ENCODE measurements at regions not wholly inside any gene's neighbourhood (a gene's known extent, or its start where the extent isn't known, plus 50 kb on each side); places are given as distances from the start of the nearest gene placed in this dataset.

DNA sequence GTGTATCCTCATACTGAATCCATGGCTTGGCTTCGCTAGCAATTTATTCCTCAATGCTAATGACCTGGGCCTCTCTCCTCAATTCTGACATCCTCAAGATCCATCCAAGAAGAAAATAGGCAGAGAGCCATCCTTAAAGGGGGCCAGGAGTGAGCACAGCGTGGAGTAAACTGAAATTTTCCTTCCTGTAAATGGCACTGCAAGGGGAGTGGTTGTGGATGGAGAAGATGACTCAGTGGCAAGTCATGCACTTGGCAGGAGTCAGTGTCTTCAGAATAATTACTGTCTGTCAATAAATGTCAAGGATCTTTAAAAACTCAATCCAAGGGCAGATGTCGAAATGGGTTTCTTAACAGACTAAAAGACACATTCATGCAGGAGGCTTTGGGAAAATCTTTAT lies 88.0 kb upstream of the TMEM132C start:
- H2BK20ac ChIP-seq (ENCODE audit: low read depth, low read length, poor library complexity, severe bottlenecking) = no peak overlapping the region
- H3K4me2 ChIP-seq (ENCODE audit: insufficient read depth, insufficient read length, low read length) = no peak overlapping the region
- H3K79me2 ChIP-seq (ENCODE audit: insufficient read depth, low read length) = no peaks in the 10 kb centered on the region
- no peak for TF ChIP-seq CTCF (conservative IDR thresholded peaks at IDR 0.05)
- H4K20me1 ChIP-seq (ENCODE audit: control insufficient read depth, insufficient read depth, insufficient read length) = no peaks in the 10 kb centered on the region
- H3K18ac ChIP-seq (ENCODE audit: insufficient read length, low read depth, low read length) = no peak overlapping the region
- WGBS (ENCODE audit: extremely low coverage, insufficient read length, low lambda C conversion rate) = no CpG with 5 or more reads among the region's 3 CpGs
- H3K4ac ChIP-seq (ENCODE audit: low read depth, low read length) = no peak overlapping the region
- no peak overlapping the region for H2BK12ac ChIP-seq (ENCODE audit: insufficient read length, low read depth, low read length)
- H3K56ac ChIP-seq (ENCODE audit: insufficient read length, low read depth, low read length) = no peak overlapping the region
- DNase-seq = no peak
- H3K23ac ChIP-seq (ENCODE audit: insufficient read length, low read depth, low read length) = no peak overlapping the region
- no peak overlapping the region for H3T11ph ChIP-seq (ENCODE audit: low read length)
- no peak overlapping the region for H3K4me3 Mint-ChIP-seq
- H2AK5ac ChIP-seq (ENCODE audit: insufficient read length, low read length) = no peak overlapping the region
- no peak overlapping the region for H4K91ac ChIP-seq (ENCODE audit: insufficient read length, low read depth, low read length)
- H2AFZ ChIP-seq (ENCODE audit: low read length) = no peak overlapping the region
- H3K4me1 ChIP-seq (ENCODE audit: insufficient read depth, low read length) = no peaks in the 10 kb centered on the region
- no peaks in the 10 kb centered on the region for H3K79me1 ChIP-seq (ENCODE audit: insufficient read depth, low read depth, low read length, poor library complexity, severe bottlenecking)
- no peak overlapping the region for H2BK15ac ChIP-seq (ENCODE audit: low read depth, low read length)
- H3K14ac ChIP-seq (ENCODE audit: insufficient read depth, low read length) = no peak overlapping the region
- H3K4me1 Mint-ChIP-seq = no peaks in the 10 kb centered on the region
- H4K5ac ChIP-seq (ENCODE audit: insufficient read length, low read depth, low read length) = no peak overlapping the region
- no peaks in the 10 kb centered on the region for H3K23me2 ChIP-seq (ENCODE audit: insufficient read length, low read depth, low read length, poor library complexity, severe bottlenecking)
- H2BK120ac ChIP-seq (ENCODE audit: low read depth, low read length, poor library complexity, severe bottlenecking) = no peak overlapping the region
- no peaks in the 10 kb centered on the region for H3K27me3 ChIP-seq (ENCODE audit: insufficient read depth, low read length)
- H4K8ac ChIP-seq (replicated peaks; ENCODE audit: insufficient read length, low read depth, low read length) = no peak overlapping the region
- H3K9me3 ChIP-seq (ENCODE audit: control insufficient read depth, low read depth, low read length) = no peaks in the 10 kb centered on the region
- H3K27me3 Mint-ChIP-seq (ENCODE audit: low read depth) = peaks cover 15% of the 10 kb centered on the region
- no peak overlapping the region for H2BK5ac ChIP-seq (ENCODE audit: insufficient read length, low read length)
- no peak overlapping the region for H3K9ac ChIP-seq (ENCODE audit: extremely low read depth, insufficient read length, low read length)
- H3K27ac Mint-ChIP-seq = no peak overlapping the region
- no peaks in the 10 kb centered on the region; a peak in 1 of 5 replicates for H3K9me3 Mint-ChIP-seq
- H3K27ac ChIP-seq (ENCODE audit: insufficient read length, low read depth, low read length) = no peak overlapping the region
- no peaks in the 10 kb centered on the region for H3K36me3 Mint-ChIP-seq (ENCODE audit: insufficient read depth in 1 of 3, low read depth in 3 of 3)

Measured in H9 (cell line).